ENCODE measurements at regions not wholly inside any gene's neighbourhood (a gene's known extent, or its start where the extent isn't known, plus 50 kb on each side); places are given as distances from the start of the nearest gene placed in this dataset.

GRCh38 chr4:17301266-17301665 lies 210.6 kb downstream of the QDPR start:
- in situ Hi-C loops (cut with HindIII; ENCODE audit: low sequenced_read_pairs): no loop called here

- in situ Hi-C loops (cut with HindIII; ENCODE audit: low sequenced_read_pairs): no loop called here
These were observed 214.7 kb downstream of the QDPR start for GRCh38 chr4:17296921-17297890.

GRCh38 chr4:17293901-17294300 lies 218.0 kb downstream of the QDPR start:
- in situ Hi-C loops (cut with HindIII; ENCODE audit: low sequenced_read_pairs): no loop called here

GRCh38 chr4:17288151-17288550 lies 223.7 kb downstream of the QDPR start:
- in situ Hi-C loops (cut with HindIII; ENCODE audit: low sequenced_read_pairs): no loop called here

GRCh38 chr4:17286752-17287460 lies 225.0 kb downstream of the QDPR start:
- in situ Hi-C loops (cut with HindIII; ENCODE audit: low sequenced_read_pairs): no loop called here

GRCh38 chr4:17285747-17286146 lies 226.1 kb downstream of the QDPR start:
- in situ Hi-C loops (cut with HindIII; ENCODE audit: low sequenced_read_pairs): no loop called here

GRCh38 chr4:17284323-17285175 lies 227.3 kb downstream of the QDPR start:
- in situ Hi-C loops (cut with HindIII; ENCODE audit: low sequenced_read_pairs): no loop called here

GRCh38 chr4:17283832-17284231 lies 228.1 kb downstream of the QDPR start:
- in situ Hi-C loops (cut with HindIII; ENCODE audit: low sequenced_read_pairs): no loop called here

GRCh38 chr4:17283251-17283650 lies 228.6 kb downstream of the QDPR start:
- in situ Hi-C loops (cut with HindIII; ENCODE audit: low sequenced_read_pairs): no loop called here

- in situ Hi-C loops (cut with HindIII; ENCODE audit: low sequenced_read_pairs): no loop called here
These were observed 231.4 kb downstream of the QDPR start for GRCh38 chr4:17280261-17281018.

GRCh38 chr4:17276776-17277175 lies 235.1 kb downstream of the QDPR start:
- in situ Hi-C loops (cut with HindIII; ENCODE audit: low sequenced_read_pairs): no loop called here

- in situ Hi-C loops (cut with HindIII; ENCODE audit: low sequenced_read_pairs): no loop called here
These were observed 236.1 kb downstream of the QDPR start for GRCh38 chr4:17275836-17276235.

GRCh38 chr4:17273047-17273446 lies 238.8 kb downstream of the QDPR start:
- in situ Hi-C loops (cut with HindIII; ENCODE audit: low sequenced_read_pairs): no loop called here

GRCh38 chr4:17272154-17272553 lies 239.7 kb downstream of the QDPR start:
- in situ Hi-C loops (cut with HindIII; ENCODE audit: low sequenced_read_pairs): no loop called here

- in situ Hi-C loops (cut with HindIII; ENCODE audit: low sequenced_read_pairs): no loop called here
These were observed 246.2 kb downstream of the QDPR start for GRCh38 chr4:17265653-17266052.

GRCh38 chr4:17265139-17265538 lies 246.8 kb downstream of the QDPR start:
- in situ Hi-C loops (cut with HindIII; ENCODE audit: low sequenced_read_pairs): no loop called here

GRCh38 chr4:17260166-17260907 lies 251.6 kb downstream of the QDPR start:
- in situ Hi-C loops (cut with HindIII; ENCODE audit: low sequenced_read_pairs): no loop called here

- in situ Hi-C loops (cut with HindIII; ENCODE audit: low sequenced_read_pairs): no loop called here
These were observed 253.8 kb downstream of the QDPR start for GRCh38 chr4:17258106-17258505.

GRCh38 chr4:17252131-17252530 lies 259.8 kb downstream of the QDPR start:
- in situ Hi-C loops (cut with HindIII; ENCODE audit: low sequenced_read_pairs): no loop called here

- in situ Hi-C loops (cut with HindIII; ENCODE audit: low sequenced_read_pairs): no loop called here
These were observed 260.8 kb downstream of the QDPR start for GRCh38 chr4:17251101-17251500.

Measured in DLD1 (cell line).